Transverse colon (tissue), 4 donors: ENCODE measurements at regions not wholly inside any gene's neighbourhood (a gene's known extent, or its start where the extent isn't known, plus 50 kb on each side); places are given as distances from the start of the nearest gene placed in this dataset.

Experiments
- CTCF ChIP-seq, 5 experiments: fragments of 200-600 bp in 3 of 5; fragments of 450-650 bp in 2 of 5; sonication (generic) in 3 of 5; IDR thresholded peaks; 1 replicate in 2 of 5; 2 replicates in 3 of 5; pipeline ENCODE4 v1.5.1; 2016 to 2017; ENCODE audit warnings: antibody characterized with exemption in 5 of 5, inconsistent platforms in 3 of 5, mild to moderate bottlenecking in 2 of 5, moderate library complexity in 1 of 5
- EP300 ChIP-seq: sonication (generic); formaldehyde crosslinking; IDR thresholded peaks from one replicate; pipeline ENCODE4 v1.6.1; 2017; ENCODE audit warnings: antibody characterized with exemption, low read depth
- POLR2A ChIP-seq: fragments of 450-650 bp; IDR thresholded peaks from one replicate; pipeline ENCODE4 v1.6.1; 2016; ENCODE audit warnings: antibody characterized with exemption, mild to moderate bottlenecking, moderate library complexity
- POLR2AphosphoS5 ChIP-seq, 3 donors: sonication (generic); formaldehyde crosslinking; IDR thresholded peaks; one replicate each; pipeline ENCODE4 v1.6.1; 2016; ENCODE audit warnings: antibody characterized with exemption in 3 of 3

- no peak for TF ChIP-seq EP300
- TF ChIP-seq POLR2A = no peak
- no peak for TF ChIP-seq CTCF (IDR thresholded peaks at IDR 0.05)
- TF ChIP-seq POLR2AphosphoS5 (IDR thresholded peaks at IDR 0.05) = no peak
Measured at GRCh38 chr1:8179132-8179793, 138.7 kb upstream of the SLC45A1 start.
